Activated CD4-positive, alpha-beta T cell treated with anti-CD3 and anti-CD28 coated beads, Interleukin-2, amount 50 U/mL, for 1 hour (primary cell): ENCODE measurements at regions not wholly inside any gene's neighbourhood (a gene's known extent, or its start where the extent isn't known, plus 50 kb on each side); places are given as distances from the start of the nearest gene placed in this dataset.

Experiments used
- DNase-seq: peaks from one replicate; pipeline ENCODE4 v3.0.0-alpha.2; 2020

DNA sequence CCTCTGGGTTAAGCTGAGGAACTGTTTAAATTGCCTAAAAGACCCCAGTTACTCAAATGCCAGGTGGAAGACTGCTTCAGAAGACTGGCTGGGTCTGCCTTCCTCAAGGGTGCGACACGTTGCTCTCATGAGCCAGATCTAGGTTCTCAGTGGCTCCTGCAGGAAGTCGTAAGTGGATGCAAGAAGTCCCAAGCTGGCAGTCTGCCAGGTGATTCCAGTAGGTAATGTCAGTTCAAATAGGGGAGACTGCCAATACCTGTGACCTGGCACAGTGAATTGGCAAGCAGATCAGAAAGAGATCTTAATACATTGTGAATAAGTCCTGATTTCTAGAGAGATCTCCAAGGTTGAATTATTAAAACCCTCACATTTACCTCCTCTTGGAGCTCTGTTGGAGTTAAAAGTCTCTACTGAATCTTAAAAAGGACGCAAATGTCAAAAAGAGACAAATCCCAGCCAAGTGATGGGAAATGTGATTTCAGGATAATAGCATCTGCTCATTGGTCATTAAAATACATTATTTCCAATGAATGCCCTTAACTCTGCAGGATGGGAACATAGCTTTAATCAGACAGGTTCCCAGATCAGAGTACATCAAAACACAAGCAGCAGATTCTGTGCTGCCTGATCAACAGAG, 98.8 kb upstream of the FRMD6 start:
- DNase-seq, result no peak

GRCh38 chr14:51554339-51554920, 97.3 kb upstream of the FRMD6 start:
- no peak for DNase-seq

DNA sequence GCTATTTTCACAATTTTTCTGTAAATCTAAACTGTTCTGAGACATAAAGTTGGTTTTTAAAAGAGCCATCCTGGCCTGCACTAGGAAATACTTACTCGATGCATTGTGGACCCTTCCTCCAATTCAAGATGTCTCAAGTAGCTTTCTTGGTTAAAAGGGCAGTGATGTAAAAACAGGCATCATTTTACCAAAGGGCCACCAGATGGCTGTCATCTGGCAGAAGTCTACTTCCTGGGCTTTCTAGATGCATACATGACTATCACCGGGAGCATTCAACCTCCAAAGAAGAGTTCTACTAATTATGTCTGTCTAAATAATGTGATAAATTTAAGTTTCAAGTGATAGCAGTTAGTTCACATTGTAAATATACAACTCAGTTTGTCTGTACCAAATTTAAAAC, 96.8 kb upstream of the FRMD6 start:
- no peak for DNase-seq

- DNase-seq, result no peak
Measured at GRCh38 chr14:51561141-51561540, 90.6 kb upstream of the FRMD6 start.

GRCh38 chr14:51562816-51563215, 88.9 kb upstream of the FRMD6 start:
- no peak for DNase-seq

GRCh38 chr14:51563560-51563959, 88.2 kb upstream of the FRMD6 start:
- DNase-seq, result no peak

DNA sequence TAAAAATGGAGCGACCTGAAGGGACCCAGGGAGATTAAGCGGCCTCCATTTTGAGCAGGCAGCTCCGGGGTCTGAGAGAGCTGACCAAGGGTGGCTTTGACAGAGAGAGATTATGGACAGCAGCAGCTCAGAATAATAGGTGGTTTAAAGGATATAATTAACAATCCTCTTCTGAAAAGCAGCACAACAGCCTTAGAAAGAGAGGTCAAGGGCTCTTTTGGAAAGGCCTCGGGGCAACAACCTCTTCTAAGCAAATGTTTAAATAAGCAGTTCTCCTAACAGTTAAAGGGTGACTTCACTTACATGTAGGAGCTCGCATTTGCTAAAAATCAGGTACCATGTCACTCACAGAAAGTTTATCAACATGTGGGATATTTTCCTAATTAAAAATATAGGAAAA, 87.2 kb upstream of the FRMD6 start:
- no peak for DNase-seq

DNA sequence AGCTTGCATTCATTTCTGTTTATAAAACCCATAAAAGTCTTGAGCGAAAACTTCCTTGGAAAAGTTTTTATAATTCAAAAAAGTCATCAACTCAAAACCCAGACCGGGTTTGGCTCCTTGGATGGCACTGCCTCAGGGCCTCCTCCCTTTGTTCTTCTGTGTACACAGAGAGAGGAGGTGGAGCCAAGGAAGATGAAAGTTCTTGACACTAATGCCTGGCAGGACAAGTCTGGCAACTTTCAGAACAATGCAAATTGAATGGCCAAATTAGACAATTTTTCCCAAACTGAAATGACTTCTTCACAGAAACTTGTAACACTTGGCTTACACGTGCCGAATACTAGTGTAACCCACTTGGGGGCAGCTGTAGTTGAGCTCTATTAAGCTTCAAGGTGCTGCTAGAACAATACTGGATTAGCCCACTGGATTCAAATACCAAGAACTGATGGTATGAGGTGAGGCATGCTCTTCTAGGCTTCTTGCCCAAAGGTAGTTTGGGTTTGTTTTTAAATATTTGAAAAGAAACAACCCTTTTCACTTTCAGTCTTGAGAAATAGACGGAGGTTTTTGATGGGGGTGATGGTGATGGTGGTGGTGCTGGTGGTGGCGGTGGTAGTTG, 86.6 kb upstream of the FRMD6 start:
- no peak for DNase-seq

GRCh38 chr14:51566831-51567582, 84.7 kb upstream of the FRMD6 start:
- DNase-seq, result no peak

DNA sequence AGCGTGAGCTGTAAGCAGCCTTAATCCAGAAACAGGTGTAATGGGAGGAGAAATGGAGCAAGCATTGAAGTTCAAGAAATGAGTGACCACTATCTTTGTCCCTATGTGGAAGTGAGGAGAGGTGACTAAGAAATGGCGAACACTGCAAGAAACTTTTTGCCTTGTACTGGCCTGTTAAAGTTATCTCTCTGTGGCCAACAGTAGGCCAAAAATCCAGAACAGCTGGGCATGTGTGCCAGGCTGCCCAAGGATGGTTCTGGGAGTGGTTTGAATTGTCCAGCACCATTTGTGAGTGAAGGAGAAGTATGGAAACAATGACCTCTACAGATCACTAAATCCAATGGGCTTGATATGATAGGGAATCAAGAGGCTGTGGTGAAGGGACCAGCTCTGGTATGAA, 83.3 kb upstream of the FRMD6 start:
- DNase-seq, result no peak

DNA sequence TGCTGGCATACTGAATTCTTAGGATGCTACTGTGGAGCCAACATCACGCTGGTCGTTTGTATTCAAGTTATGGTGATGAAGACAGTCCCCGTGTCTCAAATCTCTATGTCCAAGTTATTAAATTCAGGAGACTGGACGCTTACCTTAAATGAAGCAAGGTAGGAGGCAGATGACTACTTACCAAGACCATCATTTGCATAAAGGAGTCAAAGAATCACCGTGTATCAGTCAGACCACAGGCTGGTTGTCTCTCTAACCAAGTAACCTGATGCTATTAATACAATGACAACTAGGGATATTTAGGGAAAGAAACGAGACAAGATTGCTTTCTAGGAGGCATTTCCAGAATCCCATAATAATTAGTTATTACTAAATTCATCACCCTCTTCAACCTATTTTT, 78.1 kb upstream of the FRMD6 start:
- no peak for DNase-seq

DNA sequence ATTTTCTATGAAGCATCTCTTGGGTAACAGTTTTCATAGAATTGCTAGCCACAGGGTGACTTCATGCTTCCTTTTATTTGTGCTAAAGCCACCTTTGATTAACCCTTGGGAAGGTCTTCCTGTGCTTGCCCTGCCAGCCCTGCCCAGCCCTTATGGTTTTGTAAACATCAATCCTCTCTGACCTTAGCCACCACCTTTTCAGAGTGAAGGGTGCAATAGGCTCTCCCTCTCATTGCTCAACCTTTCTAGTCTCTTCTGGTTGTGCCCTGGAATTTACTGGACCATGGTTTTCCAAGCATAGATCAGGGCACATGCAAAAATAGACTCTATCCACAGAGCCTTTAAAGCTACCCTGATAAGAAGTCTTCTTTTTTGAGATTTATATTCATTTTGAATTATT, 77.7 kb upstream of the FRMD6 start:
- DNase-seq, result no peak

- DNase-seq, result no peak
Measured at GRCh38 chr14:51575349-51576116, 76.2 kb upstream of the FRMD6 start.

- no peak for DNase-seq
Measured at GRCh38 chr14:51576117-51576430, 75.6 kb upstream of the FRMD6 start.

DNA sequence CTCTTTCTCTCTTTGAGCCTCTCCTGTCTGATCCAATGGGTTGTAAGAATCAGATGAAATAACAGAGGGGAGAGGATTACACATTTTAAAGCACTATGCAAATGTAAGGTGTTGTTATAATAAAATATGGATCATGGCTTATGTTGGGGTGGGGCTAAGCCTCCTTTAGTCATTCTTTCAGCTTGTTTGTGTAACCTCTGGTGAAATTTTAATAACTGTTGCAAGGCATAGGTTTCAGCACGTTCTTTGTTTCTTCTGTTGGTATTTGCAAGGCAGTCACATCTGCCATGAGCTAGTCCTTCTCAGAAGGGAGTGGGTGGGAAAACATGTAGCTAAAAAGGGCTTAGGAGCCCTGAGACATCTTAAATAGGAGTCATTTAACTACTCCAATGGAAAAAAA, 74.8 kb upstream of the FRMD6 start:
- no peak for DNase-seq

- no peak for DNase-seq
Measured at GRCh38 chr14:51578853-51579252, 72.9 kb upstream of the FRMD6 start.

DNA sequence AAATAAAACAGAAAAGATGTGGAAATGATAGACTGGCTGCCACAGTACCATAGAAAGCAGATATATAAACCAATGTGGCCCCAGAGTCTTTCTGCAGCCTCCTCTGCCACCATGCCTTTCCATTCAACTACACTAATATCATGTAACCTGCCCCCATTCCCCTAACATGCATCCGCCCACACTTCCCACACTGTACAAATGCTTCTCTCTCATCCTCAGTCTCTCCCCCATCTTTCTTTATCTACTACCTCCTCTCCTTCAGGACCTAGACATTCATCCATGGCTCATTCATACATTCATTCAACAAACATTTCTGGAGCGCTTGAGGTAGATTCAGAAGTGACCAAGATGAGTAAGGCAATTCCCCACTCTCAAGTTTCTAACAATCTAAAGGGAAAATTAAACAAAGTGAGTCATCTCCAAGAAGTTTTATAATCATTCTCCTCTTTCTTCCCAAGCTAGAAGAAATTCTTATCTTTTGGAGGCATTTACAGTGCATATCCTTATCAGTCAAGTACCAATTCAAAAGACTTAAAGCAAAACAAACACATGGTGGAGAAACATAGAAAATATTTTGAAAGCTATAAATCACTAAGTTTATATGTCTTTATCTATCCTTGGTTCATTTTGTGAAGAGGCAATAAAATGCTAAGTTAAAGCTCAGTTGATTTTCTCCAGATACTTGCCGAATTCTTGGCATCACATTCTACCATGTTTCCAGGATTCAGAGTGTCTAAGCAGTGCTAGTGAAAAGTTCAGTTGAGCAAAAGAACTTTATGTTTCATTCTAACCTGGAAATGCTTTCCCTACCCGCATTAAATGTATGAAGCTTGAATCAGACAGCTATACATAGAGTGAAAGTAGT, 70.5 kb upstream of the FRMD6 start:
- DNase-seq, result no peak

DNA sequence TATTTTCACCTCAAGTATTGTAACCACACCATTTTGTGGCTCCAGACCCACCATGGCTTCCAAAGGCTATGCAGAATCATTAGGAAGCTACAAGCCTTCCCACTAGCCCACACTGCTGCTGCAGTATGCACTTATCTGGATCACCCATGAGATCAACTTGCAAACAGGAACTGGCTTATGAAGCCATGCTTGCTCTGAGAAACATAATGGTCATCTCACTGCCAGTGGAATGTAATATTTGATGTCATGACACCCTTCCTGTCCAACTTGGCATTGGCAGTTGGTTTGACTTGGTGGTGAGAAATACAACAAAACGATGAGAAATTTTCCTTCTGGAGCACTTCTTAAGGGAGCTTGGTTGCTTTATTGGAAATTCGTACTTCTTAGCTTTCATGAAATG, 69.3 kb upstream of the FRMD6 start:
- no peak for DNase-seq

DNA sequence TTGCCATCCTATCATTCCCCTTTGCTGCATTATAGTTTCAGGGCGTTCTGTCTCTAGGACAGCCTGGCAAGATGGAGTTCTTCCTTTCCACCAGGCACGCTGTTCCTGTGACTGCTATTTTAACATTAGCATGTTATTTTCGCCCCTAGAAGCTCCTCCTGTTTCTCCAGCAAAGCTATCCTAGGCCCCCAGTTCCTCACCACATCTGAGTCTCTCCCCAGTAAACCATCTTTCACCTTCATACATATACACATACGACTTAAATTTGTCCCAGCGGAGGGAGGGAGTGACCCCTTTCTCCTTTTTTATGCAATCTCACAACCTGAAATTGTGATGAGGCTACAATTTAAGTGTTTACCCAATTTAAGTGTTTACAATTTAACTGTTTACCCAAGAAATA, 66.7 kb upstream of the FRMD6 start:
- DNase-seq, result no peak

GRCh38 chr14:51592836-51593235, 58.9 kb upstream of the FRMD6 start:
- DNase-seq, result no peak

GRCh38 chr14:51593397-51593796, 58.3 kb upstream of the FRMD6 start:
- no peak for DNase-seq

GRCh38 chr14:51595881-51596455, 55.7 kb upstream of the FRMD6 start:
- no peak for DNase-seq
